MM.1S (cell line): ENCODE measurements at regions not wholly inside any gene's neighbourhood (a gene's known extent, or its start where the extent isn't known, plus 50 kb on each side); places are given as distances from the start of the nearest gene placed in this dataset.
"Not testable (repeated sequence)": the region's sequence is repeated elsewhere in the genome, so short reads cannot be mapped to it uniquely, and the experiment has no call there.

Experiments used
- DNase-seq: peaks from one replicate; pipeline ENCODE4 v3.0.0-alpha.2; 2015
- H2AFZ ChIP-seq: fragments of 300-600 bp; sonication (generic); 2 replicates; pipeline ENCODE4 v1.6.0; 2016; ENCODE audit warnings: antibody characterized with exemption, low read length
- H3F3A ChIP-seq: fragments of 300-600 bp; sonication (generic); 2 replicates; pipeline ENCODE4 v1.6.1; 2016; ENCODE audit warnings: mild to moderate bottlenecking, antibody characterized with exemption, low read length, moderate library complexity, mixed read lengths; ENCODE audit not compliant: insufficient read depth
- H3K27ac ChIP-seq: fragments of 300-600 bp; sonication (generic); 2 replicates; pipeline ENCODE4 v1.5.1; 2016; ENCODE audit warnings: mild to moderate bottlenecking, low read length
- H3K27me3 ChIP-seq: fragments of 300-600 bp; sonication (generic); replicated peaks from 2 replicates; pipeline ENCODE4 v1.6.0; 2016; ENCODE audit warnings: low read length; ENCODE audit not compliant: insufficient read depth
- H3K36me3 ChIP-seq: fragments of 300-600 bp; sonication (generic); replicated peaks from 2 replicates; pipeline ENCODE4 v1.6.1; 2016; ENCODE audit warnings: mild to moderate bottlenecking, low read length, mixed read lengths; ENCODE audit not compliant: insufficient read depth
- H3K4me1 ChIP-seq: fragments of 300-600 bp; sonication (generic); 2 replicates; pipeline ENCODE4 v1.6.1; 2016; ENCODE audit warnings: low read length, mixed read lengths
- H3K4me2 ChIP-seq: fragments of 300-600 bp; sonication (generic); 2 replicates; pipeline ENCODE4 v1.6.0; 2016; ENCODE audit warnings: low read depth, low read length
- H3K4me3 ChIP-seq: fragments of 300-600 bp; sonication (generic); 2 replicates; pipeline ENCODE4 v1.5.1; 2016; ENCODE audit warnings: low read length, mixed read lengths
- H3K79me2 ChIP-seq: fragments of 300-600 bp; sonication (generic); 2 replicates; pipeline ENCODE4 v1.6.1; 2016; ENCODE audit warnings: mixed run types, low read length, mixed read lengths
- H3K9ac ChIP-seq: fragments of 300-600 bp; sonication (generic); 2 replicates; pipeline ENCODE4 v1.6.1; 2016; ENCODE audit warnings: low read length, mixed read lengths
- H3K9me2 ChIP-seq: fragments of 300-600 bp; sonication (generic); replicated peaks from 2 replicates; pipeline ENCODE4 v1.6.1; 2016; ENCODE audit warnings: mild to moderate bottlenecking, low read length, mixed read lengths; ENCODE audit not compliant: insufficient read depth
- H3K9me3 ChIP-seq: fragments of 300-600 bp; sonication (generic); replicated peaks from 2 replicates; pipeline ENCODE4 v1.6.1; 2016; ENCODE audit warnings: mild to moderate bottlenecking, low read length, mixed read lengths; ENCODE audit not compliant: insufficient read depth
- H4K20me1 ChIP-seq: fragments of 300-600 bp; sonication (generic); 2 replicates; pipeline ENCODE4 v1.6.1; 2016; ENCODE audit warnings: mild to moderate bottlenecking, low read length, moderate library complexity, mixed read lengths; ENCODE audit not compliant: insufficient read depth
- EZH2 ChIP-seq: fragments of 300-600 bp; sonication (generic); optimal IDR thresholded peaks from 2 replicates; pipeline ENCODE3; 2017; ENCODE audit warnings: low read depth, mild to moderate bottlenecking, antibody characterized with exemption, low read length, mixed read lengths
- EZH2phosphoT487 ChIP-seq: fragments of 300-600 bp; sonication (generic); IDR thresholded peaks from 2 replicates; pipeline ENCODE4 v1.6.1; 2018; ENCODE audit warnings: antibody characterized with exemption, low read length
- TF ChIP-seq, protein P1 (sequence below): fragments of 300-600 bp; sonication (generic); IDR thresholded peaks from 2 replicates; pipeline ENCODE4 v1.5.1; 2016; ENCODE audit warnings: antibody characterized with exemption, low read length, mixed read lengths

DNA sequence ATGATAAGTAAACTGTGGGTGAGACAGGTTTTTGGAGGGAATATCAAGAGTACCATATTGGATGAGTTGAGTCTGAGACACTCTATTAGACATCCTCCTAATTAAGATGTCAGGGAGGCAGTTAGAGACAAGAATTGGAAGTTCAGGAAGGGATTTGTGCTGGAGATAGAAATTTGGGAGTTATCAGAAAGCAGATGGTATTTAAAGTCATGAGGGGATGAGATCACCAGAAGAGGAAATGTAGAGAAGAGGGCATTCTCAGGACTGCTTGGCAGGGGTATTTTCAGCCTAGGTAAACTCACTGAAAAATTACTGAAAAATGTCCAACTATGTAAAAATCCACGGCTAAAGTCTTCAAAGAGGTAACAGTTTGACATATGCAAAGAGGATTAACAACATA is 161.6 kb upstream of the PGRMC2 start:
- Histone ChIP-seq H3K4me1 (no peaks in the 10 kb centered on the region), H3K9ac (no peak overlapping the region), H3K36me3 (no peaks in the 10 kb centered on the region), H3K79me2 (no peaks in the 10 kb centered on the region), H3K4me2 (no peak overlapping the region), H3K9me2 (no peaks in the 10 kb centered on the region), H3K27ac (no peak overlapping the region), H3F3A (no peaks in the 10 kb centered on the region), H4K20me1 (no peaks in the 10 kb centered on the region), H2AFZ (no peak overlapping the region), H3K9me3 (no peaks in the 10 kb centered on the region), H3K27me3 (no peaks in the 10 kb centered on the region), H3K4me3 (no peak overlapping the region)
- no peak for DNase-seq
- TF ChIP-seq EZH2 (no peak), EZH2phosphoT487 (no peak)
- TF ChIP-seq, protein P1, sequence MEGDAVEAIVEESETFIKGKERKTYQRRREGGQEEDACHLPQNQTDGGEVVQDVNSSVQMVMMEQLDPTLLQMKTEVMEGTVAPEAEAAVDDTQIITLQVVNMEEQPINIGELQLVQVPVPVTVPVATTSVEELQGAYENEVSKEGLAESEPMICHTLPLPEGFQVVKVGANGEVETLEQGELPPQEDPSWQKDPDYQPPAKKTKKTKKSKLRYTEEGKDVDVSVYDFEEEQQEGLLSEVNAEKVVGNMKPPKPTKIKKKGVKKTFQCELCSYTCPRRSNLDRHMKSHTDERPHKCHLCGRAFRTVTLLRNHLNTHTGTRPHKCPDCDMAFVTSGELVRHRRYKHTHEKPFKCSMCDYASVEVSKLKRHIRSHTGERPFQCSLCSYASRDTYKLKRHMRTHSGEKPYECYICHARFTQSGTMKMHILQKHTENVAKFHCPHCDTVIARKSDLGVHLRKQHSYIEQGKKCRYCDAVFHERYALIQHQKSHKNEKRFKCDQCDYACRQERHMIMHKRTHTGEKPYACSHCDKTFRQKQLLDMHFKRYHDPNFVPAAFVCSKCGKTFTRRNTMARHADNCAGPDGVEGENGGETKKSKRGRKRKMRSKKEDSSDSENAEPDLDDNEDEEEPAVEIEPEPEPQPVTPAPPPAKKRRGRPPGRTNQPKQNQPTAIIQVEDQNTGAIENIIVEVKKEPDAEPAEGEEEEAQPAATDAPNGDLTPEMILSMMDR, result no peak

DNA sequence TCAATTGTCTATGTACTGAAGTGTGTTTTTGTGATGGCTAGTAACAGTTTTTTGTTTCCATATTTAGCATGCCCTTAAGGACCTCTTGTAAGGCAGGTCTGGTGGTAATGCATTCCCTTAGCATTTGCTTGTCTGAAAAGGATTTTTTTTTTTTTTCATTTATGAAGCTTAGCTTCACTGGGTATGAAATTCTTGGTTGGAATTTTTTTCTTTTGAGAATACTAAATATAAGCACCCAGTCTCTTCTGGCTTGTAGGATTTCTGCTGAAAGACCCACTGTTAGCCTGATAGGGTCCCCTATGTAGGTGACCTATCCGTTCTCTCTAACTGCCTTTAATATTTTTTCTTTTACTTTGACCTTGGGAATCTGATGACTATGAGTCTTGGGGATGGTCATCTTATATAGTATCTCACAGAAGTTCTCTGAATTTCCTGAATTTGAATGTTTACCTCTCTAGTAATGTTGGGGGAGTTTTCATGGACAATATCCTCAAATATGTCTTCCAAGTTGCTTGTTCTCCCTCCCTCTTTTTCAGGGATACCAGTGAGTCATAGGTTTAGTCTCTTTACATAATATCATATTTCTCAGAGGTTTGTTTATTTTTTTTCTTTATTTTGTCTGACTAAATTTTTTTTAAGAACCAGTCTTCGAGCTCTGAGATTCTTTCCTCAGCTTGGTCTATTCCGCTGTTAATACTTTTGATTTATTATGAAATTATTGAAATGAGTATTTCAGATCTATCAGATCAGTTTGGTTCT is 157.1 kb upstream of the PGRMC2 start:
- H3K9me3 ChIP-seq, result no peaks in the 10 kb centered on the region
- H3K27ac ChIP-seq, result no peak overlapping the region
- H3K4me2 ChIP-seq, result no peak overlapping the region
- H4K20me1 ChIP-seq, result no peaks in the 10 kb centered on the region
- no peaks in the 10 kb centered on the region for H3K9me2 ChIP-seq
- H3K4me3 ChIP-seq, result no peak overlapping the region
- H3K4me1 ChIP-seq, result no peaks in the 10 kb centered on the region
- H3K79me2 ChIP-seq, result no peaks in the 10 kb centered on the region
- TF ChIP-seq, protein P1, result no peak
- no peak for TF ChIP-seq EZH2
- no peak for TF ChIP-seq EZH2phosphoT487
- H3F3A ChIP-seq, result no peaks in the 10 kb centered on the region
- no peaks in the 10 kb centered on the region for H3K27me3 ChIP-seq
- H3K9ac ChIP-seq, result no peak overlapping the region
- DNase-seq, result no peak
- no peaks in the 10 kb centered on the region for H3K36me3 ChIP-seq
- no peak overlapping the region for H2AFZ ChIP-seq

DNA sequence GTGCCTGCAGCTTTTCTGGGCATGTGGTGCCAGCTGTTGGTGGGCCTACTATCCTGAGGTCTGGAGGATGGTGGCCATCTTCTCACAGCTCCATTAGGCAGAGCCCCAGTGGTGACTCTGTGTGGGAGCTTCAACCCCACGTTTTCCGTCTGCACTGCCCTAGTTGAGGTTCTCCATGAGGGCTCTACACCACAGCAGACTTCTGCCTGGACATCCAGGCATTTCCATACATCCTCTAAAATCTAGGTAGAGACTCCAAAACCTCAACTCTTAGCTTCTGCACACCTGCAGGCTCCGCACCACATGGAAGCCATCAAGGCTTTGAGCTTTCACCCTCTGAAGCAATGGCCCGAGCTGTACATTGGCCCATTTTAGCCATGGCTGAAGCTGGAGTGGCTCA is 153.3 kb upstream of the PGRMC2 start:
- no peaks in the 10 kb centered on the region for H3K9me2 ChIP-seq
- no peak overlapping the region for H2AFZ ChIP-seq
- H3K79me2 ChIP-seq, result no peaks in the 10 kb centered on the region
- no peak for TF ChIP-seq EZH2phosphoT487
- DNase-seq, result no peak
- no peaks in the 10 kb centered on the region for H3F3A ChIP-seq
- no peaks in the 10 kb centered on the region for H3K27me3 ChIP-seq
- no peaks in the 10 kb centered on the region for H3K4me1 ChIP-seq
- H3K9me3 ChIP-seq, result no peaks in the 10 kb centered on the region
- no peak overlapping the region for H3K27ac ChIP-seq
- no peaks in the 10 kb centered on the region for H4K20me1 ChIP-seq
- no peak overlapping the region for H3K4me2 ChIP-seq
- H3K4me3 ChIP-seq, result no peak overlapping the region
- no peaks in the 10 kb centered on the region for H3K36me3 ChIP-seq
- H3K9ac ChIP-seq, result no peak overlapping the region

GRCh38 chr4:128437023-128437422 is 149.4 kb upstream of the PGRMC2 start:
- not testable (repeated sequence) for H3K27ac ChIP-seq, H3K36me3 ChIP-seq, H3K4me3 ChIP-seq, H3F3A ChIP-seq, H3K27me3 ChIP-seq, DNase-seq, H2AFZ ChIP-seq, H3K4me2 ChIP-seq, H4K20me1 ChIP-seq, H3K9me3 ChIP-seq, H3K79me2 ChIP-seq, H3K4me1 ChIP-seq, H3K9ac ChIP-seq, H3K9me2 ChIP-seq

GRCh38 chr4:128429023-128429613 is 141.5 kb upstream of the PGRMC2 start:
- not testable (repeated sequence) for H3K4me3 ChIP-seq, H3F3A ChIP-seq, H3K4me1 ChIP-seq, H3K27ac ChIP-seq, H2AFZ ChIP-seq, DNase-seq, H3K9ac ChIP-seq, H3K9me2 ChIP-seq, H3K79me2 ChIP-seq, H4K20me1 ChIP-seq, H3K36me3 ChIP-seq, H3K27me3 ChIP-seq, H3K9me3 ChIP-seq, H3K4me2 ChIP-seq
